Right lobe of liver (tissue), 6 donors: ENCODE measurements at regions not wholly inside any gene's neighbourhood (a gene's known extent, or its start where the extent isn't known, plus 50 kb on each side); places are given as distances from the start of the nearest gene placed in this dataset.

Source experiments
- ATAC-seq, 4 donors: fragments of 200-7000 bp; cut with Tn5 transposase; one replicate each; pipeline ENCODE4 v1.9.1; 2020; ENCODE audit warnings: mild to moderate bottlenecking in 4 of 4, moderate library complexity in 4 of 4
- DNase-seq, 3 donors: peaks; one replicate each; pipeline ENCODE4 v3.0.0-alpha.2; 2020
- H3K27ac ChIP-seq, 3 donors: fragments of 200-600 bp; one replicate each; pipeline ENCODE4 v1.8.0; 2022
- H3K27me3 ChIP-seq, 2 donors: fragments of 200-600 bp; one replicate each; pipeline ENCODE4 v1.8.0; 2022
- H3K36me3 ChIP-seq, 4 donors: fragments of 200-600 bp; sonication (generic) in 1 of 4; one replicate each; pipeline versions ENCODE4 v1.5.1 to v1.8.0; 2017 to 2022; ENCODE audit warnings: control low read depth in 1 of 4
- H3K4me1 ChIP-seq, 4 donors: fragments of 200-600 bp; sonication (generic) in 1 of 4; one replicate each; pipeline versions ENCODE4 v1.5.1 to v1.8.0; 2017 to 2022; ENCODE audit warnings: control low read depth in 1 of 4
- H3K4me3 ChIP-seq, 3 donors: fragments of 200-600 bp; one replicate each; pipeline ENCODE4 v1.8.0; 2022
- H3K9me3 ChIP-seq, 4 donors: fragments of 200-600 bp; sonication (generic) in 1 of 4; one replicate each; pipeline versions ENCODE4 v1.5.1 to v1.8.0; 2017 to 2022; ENCODE audit warnings: control low read depth in 1 of 4
- POLR2A ChIP-seq: fragments of 450-650 bp; IDR thresholded peaks from one replicate; pipeline ENCODE4 v1.6.1; 2017; ENCODE audit warnings: antibody characterized with exemption, mild to moderate bottlenecking
- WGBS: methylation state at CpG from one replicate; pipeline ENCODE4 v1.1.6; 2018; ENCODE audit warnings: low coverage, low lambda C conversion rate; ENCODE audit not compliant: insufficient coverage; ENCODE audit errors: missing lambda C conversion rate; 5-methylcytosine and 5-hydroxymethylcytosine counted together
- intact Hi-C, 2 donors: fragments of 100-400 bp; cut with DNase I; formaldehyde crosslinking; loops; one replicate each; pipeline versions ENCODE4 v1.11.2 to v1.14.1; 2022
- TF ChIP-seq, protein P1 (sequence below), 4 donors: fragments of 200-600 bp in 3 of 4; fragments of 450-650 bp in 1 of 4; IDR thresholded peaks; one replicate each; pipeline versions ENCODE4 v1.5.1 to v1.8.0; 2016 to 2022; ENCODE audit warnings: antibody characterized with exemption in 4 of 4, mild to moderate bottlenecking in 2 of 4
- donor health status: DM: no; HTN: yes; CAD: no.
- donor health status: DM: no; HTN: no; CAD: no.
- donor health status: DM: no; HTN: no; CAD: no.
- donor health status: DM: no; HTN: yes; CAD: no.
- donor health status: DM: no; HTN: yes; CAD: no.

DNA sequence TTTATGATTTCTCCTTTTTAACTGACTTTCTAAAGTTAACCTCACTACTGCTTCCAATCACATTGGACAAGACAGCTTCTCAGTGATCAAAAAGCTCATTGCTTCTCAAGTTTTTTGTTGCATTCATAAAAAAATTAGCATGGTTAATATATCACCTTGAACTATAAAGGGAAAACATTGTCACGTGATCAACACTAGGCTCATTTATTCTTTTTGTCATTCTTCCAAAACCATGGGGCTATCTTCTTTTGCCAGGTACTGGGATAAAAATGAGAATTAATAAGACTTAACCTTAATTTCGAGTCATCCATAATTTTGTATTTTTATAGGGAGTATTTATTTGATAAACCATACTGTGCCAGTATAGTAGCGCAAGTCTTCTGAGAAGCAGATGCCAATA, 1105.9 kb upstream of the TENM3 start:
- TF ChIP-seq POLR2A = no peak
- TF ChIP-seq, protein P1, sequence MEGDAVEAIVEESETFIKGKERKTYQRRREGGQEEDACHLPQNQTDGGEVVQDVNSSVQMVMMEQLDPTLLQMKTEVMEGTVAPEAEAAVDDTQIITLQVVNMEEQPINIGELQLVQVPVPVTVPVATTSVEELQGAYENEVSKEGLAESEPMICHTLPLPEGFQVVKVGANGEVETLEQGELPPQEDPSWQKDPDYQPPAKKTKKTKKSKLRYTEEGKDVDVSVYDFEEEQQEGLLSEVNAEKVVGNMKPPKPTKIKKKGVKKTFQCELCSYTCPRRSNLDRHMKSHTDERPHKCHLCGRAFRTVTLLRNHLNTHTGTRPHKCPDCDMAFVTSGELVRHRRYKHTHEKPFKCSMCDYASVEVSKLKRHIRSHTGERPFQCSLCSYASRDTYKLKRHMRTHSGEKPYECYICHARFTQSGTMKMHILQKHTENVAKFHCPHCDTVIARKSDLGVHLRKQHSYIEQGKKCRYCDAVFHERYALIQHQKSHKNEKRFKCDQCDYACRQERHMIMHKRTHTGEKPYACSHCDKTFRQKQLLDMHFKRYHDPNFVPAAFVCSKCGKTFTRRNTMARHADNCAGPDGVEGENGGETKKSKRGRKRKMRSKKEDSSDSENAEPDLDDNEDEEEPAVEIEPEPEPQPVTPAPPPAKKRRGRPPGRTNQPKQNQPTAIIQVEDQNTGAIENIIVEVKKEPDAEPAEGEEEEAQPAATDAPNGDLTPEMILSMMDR (IDR thresholded peaks at IDR 0.05) = no peak
- H3K27me3 ChIP-seq = no peaks in the 10 kb centered on the region
- no peak overlapping the region for H3K4me3 ChIP-seq
- DNase-seq = no peak
- H3K4me1 ChIP-seq = no peaks in the 10 kb centered on the region
- ATAC-seq = no peak
- WGBS = 46% methylated on average over 3 of the region's 3 CpGs
- no peaks in the 10 kb centered on the region for H3K36me3 ChIP-seq
- no peaks in the 10 kb centered on the region for H3K9me3 ChIP-seq
- intact Hi-C loops = no loop called here
- H3K27ac ChIP-seq = no peak overlapping the region

DNA sequence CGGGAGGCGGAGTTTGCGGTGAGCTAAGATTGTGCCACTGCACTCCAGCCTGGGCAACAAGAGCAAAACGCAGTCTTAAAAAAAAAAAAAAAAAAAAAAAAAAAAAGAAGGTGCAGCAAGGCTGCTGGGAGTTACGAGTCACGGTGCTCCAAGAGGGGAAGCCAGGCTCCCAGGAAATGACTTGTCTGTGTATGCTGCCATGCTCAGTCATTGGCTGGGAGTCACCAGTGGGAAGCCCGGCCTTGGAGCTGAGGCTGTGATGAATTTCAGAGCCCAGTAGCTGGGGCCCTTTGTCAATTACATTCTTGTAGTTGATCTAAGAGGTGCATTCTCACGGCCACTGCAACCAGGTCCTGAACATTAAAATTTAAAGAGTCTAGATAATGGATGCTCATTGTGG, 1105.1 kb upstream of the TENM3 start:
- no peak for ATAC-seq
- Histone ChIP-seq H3K4me1 (no peaks in the 10 kb centered on the region), H3K27ac (no peak overlapping the region), H3K9me3 (no peaks in the 10 kb centered on the region), H3K27me3 (no peaks in the 10 kb centered on the region), H3K36me3 (no peaks in the 10 kb centered on the region), H3K4me3 (no peak overlapping the region)
- intact Hi-C loops = no loop called here
- 60% methylated on average over 6 of the region's 8 CpGs for WGBS
- no peak for TF ChIP-seq POLR2A
- TF ChIP-seq, protein P1 (IDR thresholded peaks at IDR 0.05) = no peak
- DNase-seq = no peak

DNA sequence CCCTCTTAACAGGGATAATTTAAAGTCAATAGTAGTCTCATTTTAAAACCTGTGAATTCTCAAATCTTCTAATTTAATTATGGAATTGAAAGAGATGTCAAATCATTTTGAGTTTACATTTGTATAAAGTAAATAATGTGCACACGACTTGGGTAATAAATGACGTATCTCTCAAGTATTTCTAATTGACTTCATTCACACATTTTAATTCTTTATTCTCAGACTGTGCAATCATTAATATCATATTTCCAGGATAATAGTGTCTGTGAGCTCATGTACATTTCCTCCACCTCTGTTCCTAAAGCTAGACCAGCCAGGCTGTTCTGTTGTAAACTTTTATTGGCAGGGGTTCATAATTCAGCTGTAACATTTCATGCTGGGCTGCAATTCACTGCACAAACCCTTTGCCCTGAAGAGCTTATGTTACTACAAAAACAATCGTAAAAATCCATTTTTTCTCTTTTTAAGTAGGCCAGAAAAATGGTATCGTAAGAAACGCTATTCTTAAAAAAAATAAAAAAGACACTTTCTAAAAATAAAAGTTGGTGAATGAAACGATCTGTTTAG, 1103.1 kb upstream of the TENM3 start:
- no peak for TF ChIP-seq POLR2A
- TF ChIP-seq, protein P1 (IDR thresholded peaks at IDR 0.05) = no peak
- no peak overlapping the region for H3K27ac ChIP-seq
- ATAC-seq (no peak), DNase-seq (no peak)
- no peaks in the 10 kb centered on the region for H3K27me3 ChIP-seq
- 29% methylated on average over 6 of the region's 6 CpGs for WGBS
- no peaks in the 10 kb centered on the region for H3K36me3 ChIP-seq
- H3K4me3 ChIP-seq = no peak overlapping the region
- H3K4me1 ChIP-seq = no peaks in the 10 kb centered on the region
- intact Hi-C loops = loop anchor here in 1 of 2 donors (10.0 kb wide), 1 partner anchor 385 kb away; no protein-coding TSS in a partner anchor
- no peaks in the 10 kb centered on the region for H3K9me3 ChIP-seq

DNA sequence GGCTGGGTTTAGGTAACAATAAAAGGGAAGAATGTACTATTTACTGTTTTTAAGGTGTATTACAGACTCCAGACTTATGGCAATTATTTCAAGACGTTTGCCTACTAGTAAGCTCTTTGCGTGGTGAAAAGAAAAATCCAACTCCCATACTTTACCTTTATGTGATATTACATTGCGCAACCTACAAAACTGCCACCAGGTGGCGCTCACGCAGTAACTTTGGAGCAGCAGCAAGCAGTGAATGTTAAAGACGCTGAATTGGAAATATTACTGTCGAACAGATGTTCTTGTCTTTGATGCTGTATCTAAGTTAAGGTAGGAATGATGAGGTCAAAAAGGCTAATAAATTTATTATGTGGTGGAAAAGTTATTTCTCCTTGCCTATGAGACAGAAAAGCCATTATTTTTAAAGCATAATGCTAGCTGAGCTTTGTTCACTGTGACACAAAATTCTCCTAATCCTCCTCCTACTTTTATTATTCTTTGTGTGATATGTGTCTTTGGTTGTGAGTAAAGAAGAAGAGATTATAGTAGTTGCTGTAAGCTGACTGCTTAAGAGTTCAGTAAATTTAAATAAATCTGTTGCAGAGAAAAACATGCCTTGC, 1099.8 kb upstream of the TENM3 start:
- Histone ChIP-seq H3K9me3 (no peaks in the 10 kb centered on the region), H3K4me3 (no peak overlapping the region), H3K4me1 (no peaks in the 10 kb centered on the region), H3K27ac (no peak overlapping the region), H3K27me3 (no peaks in the 10 kb centered on the region), H3K36me3 (no peaks in the 10 kb centered on the region)
- TF ChIP-seq POLR2A = no peak
- TF ChIP-seq, protein P1 (IDR thresholded peaks at IDR 0.05) = peak; percentile 81 to 94 (median 91)
- under 1% methylated on average over 7 of the region's 7 CpGs for WGBS
- DNase-seq (peak; percentile 59 to 72 (median 71)), ATAC-seq (peak; percentile 72 to 86 (median 76))
- intact Hi-C loops = loop anchor here in 1 of 2 donors (10.0 kb wide), 1 partner anchor 381 kb away; no protein-coding TSS in a partner anchor
